ENCODE measurements at regions not wholly inside any gene's neighbourhood (a gene's known extent, or its start where the extent isn't known, plus 50 kb on each side); places are given as distances from the start of the nearest gene placed in this dataset.

DNA sequence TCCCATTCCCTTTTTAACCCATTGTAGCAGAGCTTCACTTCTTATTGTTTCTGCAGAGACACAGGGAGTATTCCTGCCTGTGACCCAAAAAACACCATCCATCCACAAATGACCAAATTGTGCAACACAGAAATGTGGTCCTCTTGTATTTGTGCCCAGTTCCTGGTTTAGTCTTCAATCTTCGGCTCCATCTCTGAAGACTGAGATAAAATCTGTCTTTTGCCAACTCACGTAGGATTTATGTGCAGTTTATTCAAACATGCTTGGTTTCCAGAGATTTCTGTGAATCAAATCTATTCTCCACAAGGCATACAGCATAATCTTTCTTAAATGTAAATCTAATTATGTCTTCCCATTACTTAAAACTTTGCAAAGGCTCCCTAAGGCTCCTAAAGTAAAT, 307.0 kb downstream of the AASDHPPT start:
- no peak for TF ChIP-seq RBM14 (IDR thresholded peaks at IDR 0.05; ENCODE audit: borderline replicate concordance, insufficient read depth, low read depth, low read length)
- TF ChIP-seq GABPA (tag; conservative IDR thresholded peaks at IDR 0.05; ENCODE audit: low read depth) = no peak
- TF ChIP-seq, protein P1, sequence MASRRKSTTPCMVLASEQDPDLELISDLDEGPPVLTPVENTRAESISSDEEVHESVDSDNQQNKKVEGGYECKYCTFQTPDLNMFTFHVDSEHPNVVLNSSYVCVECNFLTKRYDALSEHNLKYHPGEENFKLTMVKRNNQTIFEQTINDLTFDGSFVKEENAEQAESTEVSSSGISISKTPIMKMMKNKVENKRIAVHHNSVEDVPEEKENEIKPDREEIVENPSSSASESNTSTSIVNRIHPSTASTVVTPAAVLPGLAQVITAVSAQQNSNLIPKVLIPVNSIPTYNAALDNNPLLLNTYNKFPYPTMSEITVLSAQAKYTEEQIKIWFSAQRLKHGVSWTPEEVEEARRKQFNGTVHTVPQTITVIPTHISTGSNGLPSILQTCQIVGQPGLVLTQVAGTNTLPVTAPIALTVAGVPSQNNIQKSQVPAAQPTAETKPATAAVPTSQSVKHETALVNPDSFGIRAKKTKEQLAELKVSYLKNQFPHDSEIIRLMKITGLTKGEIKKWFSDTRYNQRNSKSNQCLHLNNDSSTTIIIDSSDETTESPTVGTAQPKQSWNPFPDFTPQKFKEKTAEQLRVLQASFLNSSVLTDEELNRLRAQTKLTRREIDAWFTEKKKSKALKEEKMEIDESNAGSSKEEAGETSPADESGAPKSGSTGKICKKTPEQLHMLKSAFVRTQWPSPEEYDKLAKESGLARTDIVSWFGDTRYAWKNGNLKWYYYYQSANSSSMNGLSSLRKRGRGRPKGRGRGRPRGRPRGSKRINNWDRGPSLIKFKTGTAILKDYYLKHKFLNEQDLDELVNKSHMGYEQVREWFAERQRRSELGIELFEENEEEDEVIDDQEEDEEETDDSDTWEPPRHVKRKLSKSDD (conservative IDR thresholded peaks at IDR 0.05; ENCODE audit: low read length) = no peak
- TF ChIP-seq, protein P2, sequence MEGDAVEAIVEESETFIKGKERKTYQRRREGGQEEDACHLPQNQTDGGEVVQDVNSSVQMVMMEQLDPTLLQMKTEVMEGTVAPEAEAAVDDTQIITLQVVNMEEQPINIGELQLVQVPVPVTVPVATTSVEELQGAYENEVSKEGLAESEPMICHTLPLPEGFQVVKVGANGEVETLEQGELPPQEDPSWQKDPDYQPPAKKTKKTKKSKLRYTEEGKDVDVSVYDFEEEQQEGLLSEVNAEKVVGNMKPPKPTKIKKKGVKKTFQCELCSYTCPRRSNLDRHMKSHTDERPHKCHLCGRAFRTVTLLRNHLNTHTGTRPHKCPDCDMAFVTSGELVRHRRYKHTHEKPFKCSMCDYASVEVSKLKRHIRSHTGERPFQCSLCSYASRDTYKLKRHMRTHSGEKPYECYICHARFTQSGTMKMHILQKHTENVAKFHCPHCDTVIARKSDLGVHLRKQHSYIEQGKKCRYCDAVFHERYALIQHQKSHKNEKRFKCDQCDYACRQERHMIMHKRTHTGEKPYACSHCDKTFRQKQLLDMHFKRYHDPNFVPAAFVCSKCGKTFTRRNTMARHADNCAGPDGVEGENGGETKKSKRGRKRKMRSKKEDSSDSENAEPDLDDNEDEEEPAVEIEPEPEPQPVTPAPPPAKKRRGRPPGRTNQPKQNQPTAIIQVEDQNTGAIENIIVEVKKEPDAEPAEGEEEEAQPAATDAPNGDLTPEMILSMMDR (IDR thresholded peaks at IDR 0.05 in 2 of 3, conservative IDR thresholded peaks at IDR 0.05 in 1 of 3; ENCODE audit: insufficient read depth in 2 of 3, low read depth in 1 of 3, low read length in 3 of 3) = no peak
- TF ChIP-seq POLR2A (conservative IDR thresholded peaks at IDR 0.05) = no peak
- TF ChIP-seq TEAD1 (CRISPR knock-in tag; IDR thresholded peaks at IDR 0.05) = no peak
- TF ChIP-seq, protein P3, sequence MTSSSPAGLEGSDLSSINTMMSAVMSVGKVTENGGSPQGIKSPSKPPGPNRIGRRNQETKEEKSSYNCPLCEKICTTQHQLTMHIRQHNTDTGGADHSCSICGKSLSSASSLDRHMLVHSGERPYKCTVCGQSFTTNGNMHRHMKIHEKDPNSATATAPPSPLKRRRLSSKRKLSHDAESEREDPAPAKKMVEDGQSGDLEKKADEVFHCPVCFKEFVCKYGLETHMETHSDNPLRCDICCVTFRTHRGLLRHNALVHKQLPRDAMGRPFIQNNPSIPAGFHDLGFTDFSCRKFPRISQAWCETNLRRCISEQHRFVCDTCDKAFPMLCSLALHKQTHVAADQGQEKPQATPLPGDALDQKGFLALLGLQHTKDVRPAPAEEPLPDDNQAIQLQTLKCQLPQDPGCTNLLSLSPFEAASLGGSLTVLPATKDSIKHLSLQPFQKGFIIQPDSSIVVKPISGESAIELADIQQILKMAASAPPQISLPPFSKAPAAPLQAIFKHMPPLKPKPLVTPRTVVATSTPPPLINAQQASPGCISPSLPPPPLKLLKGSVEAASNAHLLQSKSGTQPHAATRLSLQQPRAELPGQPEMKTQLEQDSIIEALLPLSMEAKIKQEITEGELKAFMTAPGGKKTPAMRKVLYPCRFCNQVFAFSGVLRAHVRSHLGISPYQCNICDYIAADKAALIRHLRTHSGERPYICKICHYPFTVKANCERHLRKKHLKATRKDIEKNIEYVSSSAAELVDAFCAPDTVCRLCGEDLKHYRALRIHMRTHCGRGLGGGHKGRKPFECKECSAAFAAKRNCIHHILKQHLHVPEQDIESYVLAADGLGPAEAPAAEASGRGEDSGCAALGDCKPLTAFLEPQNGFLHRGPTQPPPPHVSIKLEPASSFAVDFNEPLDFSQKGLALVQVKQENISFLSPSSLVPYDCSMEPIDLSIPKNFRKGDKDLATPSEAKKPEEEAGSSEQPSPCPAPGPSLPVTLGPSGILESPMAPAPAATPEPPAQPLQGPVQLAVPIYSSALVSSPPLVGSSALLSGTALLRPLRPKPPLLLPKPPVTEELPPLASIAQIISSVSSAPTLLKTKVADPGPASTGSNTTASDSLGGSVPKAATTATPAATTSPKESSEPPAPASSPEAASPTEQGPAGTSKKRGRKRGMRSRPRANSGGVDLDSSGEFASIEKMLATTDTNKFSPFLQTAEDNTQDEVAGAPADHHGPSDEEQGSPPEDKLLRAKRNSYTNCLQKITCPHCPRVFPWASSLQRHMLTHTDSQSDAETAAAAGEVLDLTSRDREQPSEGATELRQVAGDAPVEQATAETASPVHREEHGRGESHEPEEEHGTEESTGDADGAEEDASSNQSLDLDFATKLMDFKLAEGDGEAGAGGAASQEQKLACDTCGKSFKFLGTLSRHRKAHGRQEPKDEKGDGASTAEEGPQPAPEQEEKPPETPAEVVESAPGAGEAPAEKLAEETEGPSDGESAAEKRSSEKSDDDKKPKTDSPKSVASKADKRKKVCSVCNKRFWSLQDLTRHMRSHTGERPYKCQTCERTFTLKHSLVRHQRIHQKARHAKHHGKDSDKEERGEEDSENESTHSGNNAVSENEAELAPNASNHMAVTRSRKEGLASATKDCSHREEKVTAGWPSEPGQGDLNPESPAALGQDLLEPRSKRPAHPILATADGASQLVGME (CRISPR knock-in tag; IDR thresholded peaks at IDR 0.05) = no peak
- no peak for TF ChIP-seq POLR2AphosphoS5 (IDR thresholded peaks at IDR 0.05; ENCODE audit: control insufficient read depth, insufficient read depth, low read depth, low read length)
- no peak for TF ChIP-seq PTBP1 (IDR thresholded peaks at IDR 0.05; ENCODE audit: low read depth, low read length)
- no peak for TF ChIP-seq CREB1 (IDR thresholded peaks at IDR 0.05)
- TF ChIP-seq CREB1 (CRISPR knock-in tag; IDR thresholded peaks at IDR 0.05) = no peak
- no peak for TF ChIP-seq ZNF324 (CRISPR knock-in tag; IDR thresholded peaks at IDR 0.05)
- TF ChIP-seq, protein P4, sequence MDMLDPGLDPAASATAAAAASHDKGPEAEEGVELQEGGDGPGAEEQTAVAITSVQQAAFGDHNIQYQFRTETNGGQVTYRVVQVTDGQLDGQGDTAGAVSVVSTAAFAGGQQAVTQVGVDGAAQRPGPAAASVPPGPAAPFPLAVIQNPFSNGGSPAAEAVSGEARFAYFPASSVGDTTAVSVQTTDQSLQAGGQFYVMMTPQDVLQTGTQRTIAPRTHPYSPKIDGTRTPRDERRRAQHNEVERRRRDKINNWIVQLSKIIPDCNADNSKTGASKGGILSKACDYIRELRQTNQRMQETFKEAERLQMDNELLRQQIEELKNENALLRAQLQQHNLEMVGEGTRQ (CRISPR knock-in tag; IDR thresholded peaks at IDR 0.05) = no peak

All from K562 (cell line).